Spleen (tissue), 11 donors: ENCODE measurements at regions not wholly inside any gene's neighbourhood (a gene's known extent, or its start where the extent isn't known, plus 50 kb on each side); places are given as distances from the start of the nearest gene placed in this dataset.

Experiments
- DNase-seq: peaks from one replicate; pipeline ENCODE4 v3.0.0-alpha.2; 2020
- H3K27ac ChIP-seq, 8 donors: fragments of 200-600 bp; sonication (generic) in 7 of 8; 1 replicate in 4 of 8; 2 replicates in 4 of 8; pipeline versions ENCODE4 v1.5.0 to v1.8.0; 2016 to 2021; ENCODE audit warnings: inconsistent platforms in 4 of 8, mild to moderate bottlenecking in 4 of 8, moderate library complexity in 1 of 8
- H3K27me3 ChIP-seq, 7 donors: fragments of 200-600 bp; sonication (generic) in 6 of 7; replicated peaks in 1 of 7; 1 replicate in 4 of 7; 2 replicates in 3 of 7; pipeline versions ENCODE4 v1.5.0 to v1.8.0; 2016 to 2021; ENCODE audit warnings: inconsistent platforms in 3 of 7, mild to moderate bottlenecking in 1 of 7
- H3K36me3 ChIP-seq, 6 donors: fragments of 200-600 bp; sonication (generic) in 5 of 6; 1 replicate in 4 of 6; 2 replicates in 2 of 6; pipeline versions ENCODE4 v1.5.0 to v1.8.0; 2016 to 2021; ENCODE audit warnings: inconsistent platforms in 2 of 6
- H3K4me1 ChIP-seq, 6 donors: fragments of 200-600 bp; sonication (generic) in 5 of 6; 1 replicate in 3 of 6; 2 replicates in 3 of 6; pipeline versions ENCODE4 v1.5.0 to v1.8.0; 2016 to 2021; ENCODE audit warnings: inconsistent platforms in 3 of 6
- H3K4me3 ChIP-seq, 8 donors: fragments of 200-600 bp; sonication (generic) in 7 of 8; 1 replicate in 4 of 8; 2 replicates in 4 of 8; pipeline versions ENCODE4 v1.5.0 to v1.8.0; 2016 to 2021; ENCODE audit warnings: inconsistent platforms in 4 of 8, mild to moderate bottlenecking in 4 of 8, moderate library complexity in 2 of 8
- H3K9me3 ChIP-seq, 8 donors: fragments of 200-600 bp; sonication (generic) in 7 of 8; 1 replicate in 4 of 8; 2 replicates in 4 of 8; pipeline versions ENCODE4 v1.5.0 to v1.8.0; 2016 to 2021; ENCODE audit warnings: inconsistent platforms in 4 of 8
- POLR2A ChIP-seq, 3 donors: fragments of 450-650 bp; IDR thresholded peaks; one replicate each; pipeline ENCODE4 v1.5.1; 2017; ENCODE audit warnings: antibody characterized with exemption in 3 of 3, mild to moderate bottlenecking in 1 of 3
- POLR2AphosphoS5 ChIP-seq, 3 donors: sonication (generic); formaldehyde crosslinking; IDR thresholded peaks; one replicate each; pipeline ENCODE4 v1.5.1; 2017; ENCODE audit warnings: antibody characterized with exemption in 3 of 3
- WGBS, 5 donors: extraction: QIAGEN DNeasy Blood & Tissue Kit in 3 of 5; methylation state at CpG; one replicate each; pipeline versions ENCODE4 v1.1.5 to v1.1.7; 2013 to 2018; 5-methylcytosine and 5-hydroxymethylcytosine counted together
- intact Hi-C: fragments of 100-400 bp; cut with DNase I; formaldehyde crosslinking; loops from one replicate; pipeline ENCODE4 v1.15.0; 2023; ENCODE audit warnings: low total_unique reads
- TF ChIP-seq, protein P1 (sequence below), 11 experiments: fragments of 200-600 bp in 7 of 11; fragments of 450-650 bp in 4 of 11; sonication (generic) in 4 of 11; IDR thresholded peaks in 8 of 11; conservative IDR thresholded peaks in 3 of 11; 1 replicate in 7 of 11; 2 replicates in 4 of 11; pipeline versions ENCODE4 v1.4.0 to v1.8.0; 2016 to 2021; ENCODE audit warnings: antibody characterized with exemption in 11 of 11, inconsistent platforms in 4 of 11, mild to moderate bottlenecking in 1 of 11
- donor health status: healthy with polysubstance abuse.
- donor health status: DM: no; HTN: no; CAD: no; lungs with moderate emphysema.
- donor health status: DM: no; HTN: no; CAD: no.
- donor health status: Bipolar disorder and iron deficiency.
- donor health status: healthy.
- donor health status: DM: no; HTN: no; CAD: no.
- donor health status: DM: yes; HTN: yes; CAD: no.

DNA sequence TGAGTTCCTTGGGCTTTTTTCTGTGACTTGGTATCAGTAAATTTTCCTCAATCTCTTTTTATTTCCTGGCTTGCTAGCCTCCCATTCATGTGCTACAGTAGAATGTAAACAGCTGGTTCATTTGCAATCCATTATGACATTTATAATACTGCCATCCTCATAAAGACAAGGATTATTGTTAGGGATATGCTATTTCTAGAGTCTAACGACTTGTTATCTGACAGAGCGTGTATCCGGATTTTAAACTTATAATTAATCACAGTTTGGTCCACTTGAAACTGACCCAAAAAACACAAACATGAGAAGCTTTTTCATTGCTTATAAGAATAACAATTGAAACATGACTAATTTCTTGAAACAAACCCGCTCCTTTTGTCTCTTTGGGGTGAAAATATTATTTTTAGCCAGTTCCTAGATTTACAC is 585.8 kb downstream of the TLE4 start:
- Histone ChIP-seq H3K36me3 (no peaks in the 10 kb centered on the region), H3K9me3 (peaks cover 0 to 9% (median 2%) of the 10 kb centered on the region in 8 donors), H3K27me3 (no peaks in the 10 kb centered on the region), H3K4me3 (no peak overlapping the region), H3K27ac (peak overlapping the region in 2 of 8 donors; percentile 8 to 44), H3K4me1 (peaks cover 0 to 32% (median 14%) of the 10 kb centered on the region in 6 donors)
- intact Hi-C loops, result no loop called here
- TF ChIP-seq, protein P1, sequence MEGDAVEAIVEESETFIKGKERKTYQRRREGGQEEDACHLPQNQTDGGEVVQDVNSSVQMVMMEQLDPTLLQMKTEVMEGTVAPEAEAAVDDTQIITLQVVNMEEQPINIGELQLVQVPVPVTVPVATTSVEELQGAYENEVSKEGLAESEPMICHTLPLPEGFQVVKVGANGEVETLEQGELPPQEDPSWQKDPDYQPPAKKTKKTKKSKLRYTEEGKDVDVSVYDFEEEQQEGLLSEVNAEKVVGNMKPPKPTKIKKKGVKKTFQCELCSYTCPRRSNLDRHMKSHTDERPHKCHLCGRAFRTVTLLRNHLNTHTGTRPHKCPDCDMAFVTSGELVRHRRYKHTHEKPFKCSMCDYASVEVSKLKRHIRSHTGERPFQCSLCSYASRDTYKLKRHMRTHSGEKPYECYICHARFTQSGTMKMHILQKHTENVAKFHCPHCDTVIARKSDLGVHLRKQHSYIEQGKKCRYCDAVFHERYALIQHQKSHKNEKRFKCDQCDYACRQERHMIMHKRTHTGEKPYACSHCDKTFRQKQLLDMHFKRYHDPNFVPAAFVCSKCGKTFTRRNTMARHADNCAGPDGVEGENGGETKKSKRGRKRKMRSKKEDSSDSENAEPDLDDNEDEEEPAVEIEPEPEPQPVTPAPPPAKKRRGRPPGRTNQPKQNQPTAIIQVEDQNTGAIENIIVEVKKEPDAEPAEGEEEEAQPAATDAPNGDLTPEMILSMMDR (IDR thresholded peaks at IDR 0.05 in 8 of 11, conservative IDR thresholded peaks at IDR 0.05 in 3 of 11), result no peak
- TF ChIP-seq POLR2A (IDR thresholded peaks at IDR 0.05) (no peak), POLR2AphosphoS5 (IDR thresholded peaks at IDR 0.05) (no peak)
- no peak for DNase-seq
- 50 to 71% (median 56%) methylated on average over 4 of the region's 4 CpGs for WGBS, 5 donors

DNA sequence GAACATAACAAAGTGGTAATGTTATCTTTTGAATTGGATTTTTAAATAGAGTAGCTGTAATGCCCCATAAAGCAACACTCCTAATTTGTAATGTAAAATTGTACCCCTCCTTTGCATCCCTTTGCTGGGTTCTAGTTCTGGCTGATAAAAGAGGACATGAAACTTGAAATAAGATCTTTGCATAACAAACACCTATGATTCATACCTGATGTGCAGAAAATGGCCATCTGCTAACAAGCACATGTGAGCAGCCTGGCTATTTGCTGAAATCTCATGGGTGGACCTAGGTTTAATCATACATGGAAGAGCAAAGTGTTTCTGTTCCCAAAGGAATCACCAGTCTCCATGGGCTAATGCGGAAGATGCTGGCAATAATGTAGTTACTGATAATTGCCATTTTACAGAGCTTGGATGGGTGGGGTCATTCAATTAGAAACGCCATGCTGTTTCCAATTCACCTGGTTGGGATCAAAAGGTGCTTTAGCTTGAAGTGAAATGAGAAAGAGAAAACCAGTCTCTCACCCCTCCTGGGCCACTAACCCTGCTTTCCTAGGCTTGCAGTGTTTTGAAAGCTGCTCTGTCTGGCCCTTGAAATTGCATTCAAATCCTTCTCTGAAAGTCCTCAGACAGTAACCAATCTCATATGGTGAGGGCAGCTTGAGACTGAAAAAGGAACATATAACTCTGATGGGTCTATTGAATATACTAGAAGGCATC is 585.1 kb downstream of the TLE4 start:
- H3K27me3 ChIP-seq, result no peaks in the 10 kb centered on the region
- H3K27ac ChIP-seq, result peak overlapping the region in 2 of 8 donors; percentile 0 to 44
- TF ChIP-seq POLR2AphosphoS5 (IDR thresholded peaks at IDR 0.05), result no peak
- TF ChIP-seq, protein P1 (IDR thresholded peaks at IDR 0.05 in 8 of 11, conservative IDR thresholded peaks at IDR 0.05 in 3 of 11), result no peak
- TF ChIP-seq POLR2A (IDR thresholded peaks at IDR 0.05), result no peak
- intact Hi-C loops, result no loop called here
- H3K36me3 ChIP-seq, result no peaks in the 10 kb centered on the region
- no peak for DNase-seq
- H3K9me3 ChIP-seq, result peaks cover 0 to 9% (median 2%) of the 10 kb centered on the region in 8 donors
- peaks cover 0 to 32% (median 14%) of the 10 kb centered on the region in 6 donors for H3K4me1 ChIP-seq
- no peak overlapping the region for H3K4me3 ChIP-seq
- 61 to 85% (median 72%) methylated on average over 2 of the region's 2 CpGs for WGBS, 5 donors

DNA sequence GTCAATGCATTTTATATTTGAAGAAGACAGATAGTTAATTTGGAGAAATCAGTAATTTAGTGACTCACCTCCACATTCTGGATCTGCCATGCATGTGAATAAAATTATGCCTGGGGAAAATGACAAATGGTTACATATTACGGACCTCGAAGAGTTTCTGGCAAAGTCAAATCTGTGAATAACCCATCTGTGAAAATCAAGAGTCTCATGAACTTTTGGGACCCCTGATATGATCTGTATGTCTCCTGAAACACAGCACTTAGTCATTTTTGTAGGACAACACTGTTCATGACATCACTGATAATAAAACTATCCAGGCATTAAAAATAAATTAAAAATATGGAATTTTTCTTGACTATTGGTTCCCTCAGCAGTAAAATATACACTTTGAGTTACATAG is 584.5 kb downstream of the TLE4 start:
- WGBS, 5 donors, result 63 to 80% (median 77%) methylated on average over 2 of the region's 2 CpGs
- TF ChIP-seq POLR2A (IDR thresholded peaks at IDR 0.05), result no peak
- TF ChIP-seq POLR2AphosphoS5 (IDR thresholded peaks at IDR 0.05), result no peak
- TF ChIP-seq, protein P1 (IDR thresholded peaks at IDR 0.05 in 8 of 11, conservative IDR thresholded peaks at IDR 0.05 in 3 of 11), result no peak
- peaks cover 0 to 9% (median 2%) of the 10 kb centered on the region in 8 donors for H3K9me3 ChIP-seq

DNA sequence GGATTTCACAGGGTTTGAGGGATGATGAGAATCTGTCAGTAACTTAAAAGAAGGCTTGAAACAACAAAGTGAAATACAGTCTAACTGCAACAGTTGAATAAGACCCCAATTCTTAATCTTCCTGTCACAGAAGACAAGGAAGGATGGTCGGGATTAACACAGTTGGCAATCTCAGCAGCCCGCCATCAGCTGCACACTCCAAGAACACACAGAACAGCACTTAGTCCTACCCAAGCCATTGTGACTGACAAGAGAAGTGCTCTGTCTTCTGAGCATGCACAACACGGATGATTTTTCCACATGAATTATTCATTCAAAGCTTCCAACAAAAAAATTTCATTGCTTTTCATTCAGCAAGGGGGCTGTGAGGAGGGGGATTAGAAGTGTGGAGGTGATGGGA is 576.1 kb downstream of the TLE4 start:
- intact Hi-C loops, result no loop called here
- TF ChIP-seq POLR2A (IDR thresholded peaks at IDR 0.05) (no peak), POLR2AphosphoS5 (IDR thresholded peaks at IDR 0.05) (no peak)
- TF ChIP-seq, protein P1 (IDR thresholded peaks at IDR 0.05 in 8 of 11, conservative IDR thresholded peaks at IDR 0.05 in 3 of 11), result no peak
- WGBS, 5 donors, result 79 to 89% (median 85%) methylated on average over 3 of the region's 3 CpGs
- peaks cover 0 to 24% (median 18%) of the 10 kb centered on the region in 8 donors for H3K9me3 ChIP-seq
- H3K36me3 ChIP-seq, result no peaks in the 10 kb centered on the region
- H3K27me3 ChIP-seq, result no peaks in the 10 kb centered on the region
- no peak overlapping the region for H3K4me3 ChIP-seq
- no peaks in the 10 kb centered on the region for H3K4me1 ChIP-seq
- no peak overlapping the region for H3K27ac ChIP-seq
- no peak for DNase-seq

More for the DNA sequence above, 584.5 kb downstream of the TLE4 start:
- intact Hi-C loops, result no loop called here
- Histone ChIP-seq H3K27me3 (no peaks in the 10 kb centered on the region), H3K27ac (no peak overlapping the region), H3K36me3 (no peaks in the 10 kb centered on the region), H3K4me3 (no peak overlapping the region), H3K4me1 (peaks cover 0 to 32% (median 14%) of the 10 kb centered on the region in 6 donors)
- DNase-seq, result no peak
